ENCODE measurements at regions not wholly inside any gene's neighbourhood (a gene's known extent, or its start where the extent isn't known, plus 50 kb on each side); places are given as distances from the start of the nearest gene placed in this dataset.

DNA sequence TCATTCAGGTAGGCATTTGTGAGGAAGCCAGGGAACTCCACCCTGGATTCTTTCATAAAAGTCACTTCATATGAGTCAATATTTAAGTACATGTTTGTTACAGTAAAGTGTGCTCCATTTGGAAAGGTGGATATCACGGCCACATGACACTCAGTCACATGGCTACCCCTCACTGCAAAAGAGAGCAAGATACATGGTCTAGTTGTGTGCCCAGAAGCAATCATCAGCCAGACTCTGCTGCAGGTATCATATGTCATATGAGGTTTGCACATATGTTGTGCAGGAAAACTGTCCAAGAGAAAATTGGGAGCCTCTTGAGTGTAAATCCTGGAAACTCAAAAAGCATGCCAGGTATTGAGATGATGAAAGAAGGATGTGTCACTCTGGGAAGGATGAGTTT, 55.0 kb upstream of the NMNAT3 start:
- DNase-seq (ENCODE audit: low spot score): no peak

GRCh38 chr3:139729300-139729699, 51.5 kb upstream of the NMNAT3 start:
- no peak for DNase-seq (ENCODE audit: low spot score)

GRCh38 chr3:139728414-139728813, 50.6 kb upstream of the NMNAT3 start:
- no peak for DNase-seq (ENCODE audit: low spot score)

All from ecto neural progenitor cell (in vitro differentiated cells).